H1 (cell line): ENCODE measurements at regions not wholly inside any gene's neighbourhood (a gene's known extent, or its start where the extent isn't known, plus 50 kb on each side); places are given as distances from the start of the nearest gene placed in this dataset.

Experiments used
- CTCF ChIA-PET: fragments of 300-600 bp; sonication (Branson Sonifier 250); formaldehyde crosslinking; loops from one replicate; lab custom pipeline; 2021; ENCODE audit not compliant: partially characterized antibody; lab: Charles Lee
- POLR2A ChIA-PET: fragments of 300-600 bp; sonication (Branson Sonifier 250); formaldehyde crosslinking; loops from one replicate; lab custom pipeline; 2021; ENCODE audit warnings: inconsistent platforms; ENCODE audit not compliant: partially characterized antibody; lab: Charles Lee
- DNase-seq, 2 experiments: peaks; one replicate each; pipeline versions ENCODE4 v3.0.0 to v3.0.0-alpha.2; 2010 to 2022; ENCODE audit warnings: low spot score in 2 of 2, low read depth in 1 of 2, mixed read lengths in 1 of 2
- FAIRE-seq: peaks from 2 replicates; lab custom pipeline; 2011; peaks lifted over from hg19 to GRCh38; lab: Jason Lieb, UNC
- H2AFZ ChIP-seq: 2 replicates; pipeline ENCODE4 v1.8.1; 2012; ENCODE audit warnings: low read length, inconsistent platforms
- H2AK5ac ChIP-seq: 2 replicates; pipeline ENCODE4 v1.6.1; 2013; ENCODE audit warnings: low read depth, low read length
- H2BK120ac ChIP-seq: replicated peaks from 2 replicates; pipeline ENCODE3; 2013; ENCODE audit warnings: low read depth, low read length, inconsistent platforms
- H2BK12ac ChIP-seq: 2 replicates; pipeline ENCODE4 v1.6.1; 2013; ENCODE audit warnings: low read depth, low read length
- H2BK15ac ChIP-seq: 2 replicates; pipeline ENCODE4 v1.6.1; 2013; ENCODE audit warnings: low read length
- H2BK20ac ChIP-seq: 2 replicates; pipeline ENCODE4 v1.6.1; 2013; ENCODE audit warnings: low read length
- H2BK5ac ChIP-seq: 2 replicates; pipeline ENCODE4 v1.6.1; 2013; ENCODE audit warnings: low read depth, low read length
- H3K14ac ChIP-seq: 2 replicates; pipeline ENCODE4 v1.6.1; 2013; ENCODE audit warnings: inconsistent platforms; ENCODE audit not compliant: insufficient read length
- H3K18ac ChIP-seq: 2 replicates; pipeline ENCODE4 v1.6.1; 2013; ENCODE audit warnings: low read length; ENCODE audit errors: extremely low read depth
- H3K23ac ChIP-seq: 2 replicates; pipeline ENCODE4 v1.6.1; 2013; ENCODE audit warnings: inconsistent platforms; ENCODE audit not compliant: insufficient read length
- H3K23me2 ChIP-seq: 2 replicates; pipeline ENCODE4 v1.6.1; 2013; ENCODE audit warnings: low read depth, low read length
- H3K27ac ChIP-seq: 2 replicates; pipeline ENCODE4 v1.6.1; 2011; ENCODE audit warnings: low read depth, low read length, inconsistent platforms
- H3K27me3 ChIP-seq, 4 experiments: replicated peaks in 1 of 4; 1 replicate in 1 of 4; 2 replicates in 3 of 4; pipeline versions ENCODE4 v1.6.1 to v1.8.1; 2011 to 2013; ENCODE audit warnings: low read length in 3 of 4, mild to moderate bottlenecking in 3 of 4, inconsistent platforms in 2 of 4, mixed read lengths in 2 of 4, moderate library complexity in 1 of 4; ENCODE audit not compliant: control insufficient read depth in 3 of 4, insufficient read depth in 3 of 4; ENCODE audit errors: extremely low read depth in 1 of 4
- H3K36me3 ChIP-seq, 4 experiments: 2 replicates each; pipeline versions ENCODE4 v1.6.1 to v1.8.1; 2011 to 2013; ENCODE audit warnings: mild to moderate bottlenecking in 4 of 4, low read length in 3 of 4, moderate library complexity in 2 of 4, control low read depth in 1 of 4, inconsistent platforms in 1 of 4; ENCODE audit not compliant: insufficient read depth in 4 of 4, control insufficient read depth in 2 of 4
- H3K4ac ChIP-seq: replicated peaks from 2 replicates; pipeline ENCODE3; 2013; ENCODE audit warnings: low read length, low read depth, mixed read lengths, inconsistent platforms; ENCODE audit not compliant: insufficient read length
- H3K4me1 ChIP-seq, 4 experiments: replicated peaks in 1 of 4; 1 replicate in 1 of 4; 2 replicates in 3 of 4; pipeline versions ENCODE4 v1.6.1 to v1.8.1; 2011 to 2013; ENCODE audit warnings: low read length in 3 of 4, inconsistent platforms in 2 of 4, mixed read lengths in 1 of 4; ENCODE audit not compliant: insufficient read depth in 4 of 4, control insufficient read depth in 3 of 4
- H3K4me2 ChIP-seq, 2 experiments: 2 replicates each; pipeline versions ENCODE4 v1.6.1 to v1.8.1; 2011 to 2013; ENCODE audit warnings: low read depth in 2 of 2, low read length in 2 of 2, control low read depth in 1 of 2, inconsistent platforms in 1 of 2, mild to moderate bottlenecking in 1 of 2; ENCODE audit not compliant: insufficient read depth in 1 of 2
- H3K4me3 ChIP-seq, 4 experiments: fragments of 200-600, 300-600 bp in 1 of 4; sonication (generic), shearing (Covaris generic), sonication (Bioruptor Twin) in 1 of 4; 2 replicates each; pipeline versions ENCODE4 v1.5.1 to v1.8.1; 2011 to 2016; ENCODE audit warnings: low read length in 4 of 4, low read depth in 3 of 4, control low read depth in 2 of 4, inconsistent platforms in 2 of 4, mild to moderate bottlenecking in 2 of 4, mixed read lengths in 1 of 4, moderate library complexity in 1 of 4; ENCODE audit not compliant: insufficient read depth in 2 of 4; ENCODE audit errors: extremely low read depth in 1 of 4
- H3K56ac ChIP-seq: replicated peaks from 2 replicates; pipeline ENCODE3; 2013; ENCODE audit warnings: low read depth, mild to moderate bottlenecking, mixed read lengths, low read length, inconsistent platforms; ENCODE audit not compliant: insufficient read length
- H3K79me1 ChIP-seq: 2 replicates; pipeline ENCODE4 v1.6.1; 2013; ENCODE audit warnings: low read depth, low read length, control low read depth
- H3K79me2 ChIP-seq, 2 experiments: 2 replicates each; pipeline versions ENCODE4 v1.6.1 to v1.8.1; 2012 to 2013; ENCODE audit warnings: low read length in 2 of 2, mild to moderate bottlenecking in 2 of 2, inconsistent platforms in 1 of 2; ENCODE audit not compliant: insufficient read depth in 2 of 2, control insufficient read depth in 1 of 2
- H3K9ac ChIP-seq, 4 experiments: replicated peaks in 1 of 4; 1 replicate in 1 of 4; 2 replicates in 3 of 4; pipeline versions ENCODE4 v1.6.1 to v1.8.1; 2011 to 2013; ENCODE audit warnings: low read depth in 3 of 4, low read length in 3 of 4, control low read depth in 2 of 4, mild to moderate bottlenecking in 2 of 4, moderate library complexity in 2 of 4, inconsistent platforms in 1 of 4; ENCODE audit errors: extremely low read depth in 1 of 4
- H3K9me3 ChIP-seq, 2 experiments: 2 replicates each; pipeline versions ENCODE4 v1.6.1 to v1.8.1; 2012 to 2013; ENCODE audit warnings: mild to moderate bottlenecking in 2 of 2, moderate library complexity in 2 of 2, control low read depth in 1 of 2, inconsistent platforms in 1 of 2, low read depth in 1 of 2, low read length in 1 of 2, mixed read lengths in 1 of 2; ENCODE audit not compliant: insufficient read depth in 2 of 2
- H4K20me1 ChIP-seq, 2 experiments: replicated peaks in 1 of 2; 2 replicates each; pipeline versions ENCODE3 to v1.8.1; 2011 to 2013; ENCODE audit warnings: inconsistent platforms in 2 of 2, low read length in 2 of 2, mild to moderate bottlenecking in 1 of 2; ENCODE audit not compliant: insufficient read depth in 2 of 2, control insufficient read depth in 1 of 2
- H4K5ac ChIP-seq: 2 replicates; pipeline ENCODE4 v1.6.1; 2013; ENCODE audit warnings: low read length, low read depth, mixed read lengths, inconsistent platforms; ENCODE audit not compliant: insufficient read length
- H4K8ac ChIP-seq: 2 replicates; pipeline ENCODE4 v1.8.0; 2013; ENCODE audit warnings: mild to moderate bottlenecking, moderate library complexity, low read length, inconsistent platforms; ENCODE audit not compliant: insufficient read depth; ENCODE audit errors: extremely low read depth
- H4K91ac ChIP-seq: replicated peaks from 2 replicates; pipeline ENCODE3; 2013; ENCODE audit warnings: low read length, mixed read lengths, inconsistent platforms; ENCODE audit not compliant: insufficient read length
- WGBS, 2 experiments: shearing (Covaris generic) in 1 of 2; methylation state at CpG; one replicate each; pipeline versions ENCODE4 v1.1.6 to v1.1.7; 2013 to 2015; ENCODE audit warnings: low lambda C conversion rate in 2 of 2, mixed read lengths in 2 of 2, inconsistent platforms in 1 of 2, low coverage in 1 of 2, missing lambda C conversion rate in 1 of 2; ENCODE audit not compliant: insufficient replicate concordance in 2 of 2, insufficient coverage in 1 of 2, insufficient read length in 1 of 2; ENCODE audit errors: extremely low coverage in 1 of 2, missing lambda C conversion rate in 1 of 2; 5-methylcytosine and 5-hydroxymethylcytosine counted together

GRCh38 chr9:13568405-13568804 lies 288.9 kb upstream of the MPDZ start:
- Histone ChIP-seq H3K9me3 (no peaks in the 10 kb centered on the region), H3K27ac (no peak overlapping the region), H2BK120ac (no peak overlapping the region), H3K4me1 (peaks cover 0 to 6% (median 4%) of the 10 kb centered on the region in 4 experiments; a peak in 4 of 7 replicates), H3K4ac (no peak overlapping the region), H3K4me3 (peak overlapping the region; percentile 58 to 68 (median 62); a peak in 7 of 8 replicates), H2BK15ac (no peak overlapping the region), H3K14ac (no peak overlapping the region), H2BK20ac (0 out of 2 replicates have a peak overlapping the region, but pooled peaks have one; percentile 84), H3K23ac (no peak overlapping the region), H4K91ac (no peak overlapping the region), H2AK5ac (no peak overlapping the region), H3K79me2 (no peaks in the 10 kb centered on the region), H3K9ac (peak overlapping the region in 1 of 4 experiments; percentile 58; a peak in 2 of 7 replicates), H3K4me2 (peak overlapping the region; percentile 92 to 99), H4K8ac (no peak overlapping the region), H3K27me3 (peaks cover 0 to 2% (median 0%) of the 10 kb centered on the region in 4 experiments; a peak in 2 of 7 replicates), H3K56ac (no peak overlapping the region), H4K5ac (no peak overlapping the region), H3K36me3 (no peaks in the 10 kb centered on the region), H2BK12ac (no peak overlapping the region), H2BK5ac (0 out of 2 replicates have a peak overlapping the region, but pooled peaks have one; percentile 22), H2AFZ (peak overlapping the region; percentile 100), H4K20me1 (no peaks in the 10 kb centered on the region), H3K79me1 (no peaks in the 10 kb centered on the region), H3K18ac (peak overlapping the region; percentile 39; the same call in 1 of the 2 replicates), H3K23me2 (peaks cover 8% of the 10 kb centered on the region)
- DNase-seq (no peak), FAIRE-seq (no peak)
- WGBS, 2 experiments = 19% methylated on average over 3 of the region's 3 CpGs; no CpG with 5 or more reads in 1 of the 2 experiments
- CTCF ChIA-PET = interaction anchor here (0.6 to 1.5 kb wide), 6 partner anchors 13 to 341 kb away, joined by 3 to 7 read pairs (median 3); no protein-coding TSS in a partner anchor
- POLR2A ChIA-PET = interaction anchor here (0.6 kb wide), 1 partner anchor 119 kb away, joined by 3 read pairs; no protein-coding TSS in a partner anchor
